HG02588 (cell line): ENCODE measurements at regions not wholly inside any gene's neighbourhood (a gene's known extent, or its start where the extent isn't known, plus 50 kb on each side); places are given as distances from the start of the nearest gene placed in this dataset.

Source experiments
- ATAC-seq: cut with Tn5 transposase; IDR thresholded peaks from one replicate; pipeline ENCODE4 v1.9.1; 2021; ENCODE audit warnings: mild to moderate bottlenecking, moderate library complexity; ENCODE audit not compliant: unreplicated experiment

DNA sequence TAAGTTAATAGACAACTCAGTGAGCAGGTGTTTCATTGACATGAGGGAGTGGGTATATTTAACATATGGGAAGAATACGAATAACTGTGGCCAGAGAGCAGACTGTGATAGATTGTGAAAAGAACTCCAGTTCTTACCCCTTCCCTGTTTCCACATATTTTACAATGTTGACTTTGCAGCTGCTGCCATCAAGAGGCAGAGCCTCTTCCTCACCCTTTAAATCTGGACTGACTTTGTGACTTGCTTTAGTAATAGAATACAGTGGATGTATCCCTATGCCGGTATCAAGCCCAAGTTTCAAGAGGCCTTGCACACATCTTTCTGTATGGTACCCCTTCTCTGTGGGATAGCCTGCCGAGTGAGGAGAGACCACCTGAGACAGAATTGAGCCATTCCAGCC lies 356.7 kb downstream of the ETNK1 start:
- no peak for ATAC-seq

GRCh38 chr12:22982635-22983034 lies 357.7 kb downstream of the ETNK1 start:
- no peak for ATAC-seq

GRCh38 chr12:22986997-22987396 lies 362.0 kb downstream of the ETNK1 start:
- ATAC-seq: no peak

DNA sequence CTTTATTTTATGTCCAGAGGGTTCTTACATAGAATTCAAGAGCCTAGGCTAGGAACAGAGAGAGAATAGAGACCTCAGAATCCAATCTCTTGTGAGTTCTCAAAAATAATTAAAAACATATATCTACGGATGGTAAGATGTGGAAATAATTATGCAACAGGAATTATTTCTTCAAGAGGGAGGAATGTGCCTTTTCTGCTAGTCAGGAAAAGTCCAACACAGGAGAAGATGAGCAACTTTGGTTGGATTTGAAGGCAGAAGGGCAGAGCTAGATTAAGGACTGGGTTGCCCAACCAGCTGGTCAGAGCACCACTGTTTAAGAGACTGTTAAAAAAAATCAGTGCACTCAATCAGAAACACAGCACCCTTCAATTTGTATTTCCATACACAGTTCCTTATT lies 365.5 kb downstream of the ETNK1 start:
- ATAC-seq: no peak

DNA sequence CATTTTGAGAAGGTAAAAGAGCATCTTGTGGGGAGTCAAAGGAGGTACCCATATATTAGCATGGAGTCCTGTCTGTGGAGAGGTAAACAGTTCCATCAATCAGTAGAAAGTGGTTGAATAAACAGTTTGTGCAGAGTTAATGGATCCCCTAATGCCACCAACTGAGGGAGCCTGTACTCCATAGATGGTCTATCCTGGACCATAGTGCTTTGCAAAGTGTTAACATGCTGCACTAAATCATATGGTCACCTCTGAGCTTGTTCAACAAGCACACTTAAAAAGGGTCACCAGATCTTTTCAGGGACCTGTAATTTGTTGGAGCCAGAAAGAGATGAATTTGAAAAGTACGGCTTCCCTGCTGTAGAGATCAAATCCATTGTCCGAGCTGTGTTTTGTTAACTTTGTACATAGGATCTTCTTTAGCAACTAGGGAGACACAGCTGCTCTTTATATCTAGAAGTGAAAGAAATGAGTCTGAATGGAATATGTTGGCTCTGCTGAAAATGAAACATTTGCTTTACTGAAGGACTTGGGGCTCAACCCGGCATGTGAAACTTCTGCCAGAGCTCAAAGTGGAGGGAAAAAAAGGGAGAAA lies 366.4 kb downstream of the ETNK1 start:
- ATAC-seq: no peak

GRCh38 chr12:22993609-22994315 lies 368.8 kb downstream of the ETNK1 start:
- ATAC-seq: no peak

DNA sequence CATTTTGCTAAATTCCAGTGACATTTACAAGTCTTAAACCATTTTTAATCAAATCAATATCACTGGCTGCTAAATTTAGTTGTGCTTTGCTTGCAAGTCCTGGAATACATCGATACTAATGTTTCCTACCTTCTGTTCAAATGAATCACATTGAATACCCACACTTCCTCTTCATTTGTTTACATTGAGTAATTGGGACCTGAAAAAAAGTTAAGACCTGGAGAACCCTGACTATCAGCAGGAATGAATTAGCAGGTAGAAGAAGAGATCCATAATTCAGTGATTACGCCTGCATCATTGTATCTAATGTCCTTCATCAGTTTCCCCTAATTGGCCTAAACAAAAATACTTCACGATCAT lies 369.3 kb downstream of the ETNK1 start:
- no peak for ATAC-seq

DNA sequence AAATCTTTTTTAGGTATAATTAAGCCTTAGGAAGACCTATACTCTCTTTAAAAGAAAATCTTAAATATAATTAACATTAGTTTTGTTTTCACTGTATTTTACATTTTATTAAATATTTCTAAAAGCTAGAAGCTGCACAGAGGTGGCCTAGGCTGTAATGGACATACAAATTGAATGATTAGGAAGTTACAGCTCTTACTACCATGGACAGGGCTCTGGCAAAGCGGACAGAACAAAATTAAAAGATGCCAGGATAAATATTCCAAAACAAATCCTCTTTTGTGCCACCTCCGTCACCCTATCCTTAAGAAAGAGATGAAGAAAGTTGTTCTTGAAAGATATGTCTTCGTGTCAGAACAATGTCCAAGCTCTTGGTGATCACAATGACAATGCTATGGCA lies 376.5 kb downstream of the ETNK1 start:
- ATAC-seq: no peak

DNA sequence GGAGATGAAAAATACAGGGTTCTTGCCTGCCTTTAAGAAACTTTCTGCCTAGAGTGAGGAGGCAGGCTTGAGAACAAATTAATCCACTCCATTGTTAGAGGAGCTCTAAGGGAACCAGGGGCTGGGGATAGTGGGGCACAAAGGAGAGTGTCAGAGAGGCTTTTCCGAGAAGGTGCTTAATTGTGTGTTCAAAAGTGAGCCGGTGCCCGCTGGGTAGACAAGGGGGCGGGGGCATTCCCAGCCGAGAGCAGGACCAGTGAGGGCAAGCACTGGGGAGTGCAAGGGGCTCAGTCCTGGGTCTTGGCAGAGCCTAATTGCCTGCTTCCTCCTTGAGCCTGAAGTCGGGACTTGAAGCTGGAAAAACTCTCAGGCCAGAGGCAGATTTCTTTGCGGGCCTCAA lies 377.4 kb downstream of the ETNK1 start:
- no peak for ATAC-seq

GRCh38 chr12:23004473-23005020 lies 379.6 kb downstream of the ETNK1 start:
- ATAC-seq: no peak

DNA sequence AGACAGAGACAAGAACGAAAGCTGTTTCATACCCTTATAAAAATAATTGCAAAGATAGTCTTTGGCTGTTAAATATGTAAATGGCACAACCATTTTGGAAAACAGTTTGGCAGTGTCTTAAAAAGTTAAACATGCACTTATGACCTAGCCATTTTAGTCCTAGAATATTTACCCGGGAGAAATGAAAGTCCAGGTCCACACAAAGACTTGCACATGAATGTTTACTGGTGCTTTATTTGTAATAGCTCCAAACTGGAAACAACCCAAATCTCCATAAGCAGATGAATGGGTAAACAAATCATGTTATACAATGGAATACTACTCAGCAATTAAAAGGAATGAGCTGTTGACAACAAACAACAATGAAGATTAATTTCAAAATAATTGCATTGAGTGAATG lies 380.4 kb downstream of the ETNK1 start:
- no peak for ATAC-seq

- no peak for ATAC-seq
Measured at GRCh38 chr12:23006413-23006812, 381.4 kb downstream of the ETNK1 start.

GRCh38 chr12:23008623-23009022 lies 383.7 kb downstream of the ETNK1 start:
- ATAC-seq: no peak

GRCh38 chr12:23014749-23015148 lies 389.8 kb downstream of the ETNK1 start:
- ATAC-seq: no peak

DNA sequence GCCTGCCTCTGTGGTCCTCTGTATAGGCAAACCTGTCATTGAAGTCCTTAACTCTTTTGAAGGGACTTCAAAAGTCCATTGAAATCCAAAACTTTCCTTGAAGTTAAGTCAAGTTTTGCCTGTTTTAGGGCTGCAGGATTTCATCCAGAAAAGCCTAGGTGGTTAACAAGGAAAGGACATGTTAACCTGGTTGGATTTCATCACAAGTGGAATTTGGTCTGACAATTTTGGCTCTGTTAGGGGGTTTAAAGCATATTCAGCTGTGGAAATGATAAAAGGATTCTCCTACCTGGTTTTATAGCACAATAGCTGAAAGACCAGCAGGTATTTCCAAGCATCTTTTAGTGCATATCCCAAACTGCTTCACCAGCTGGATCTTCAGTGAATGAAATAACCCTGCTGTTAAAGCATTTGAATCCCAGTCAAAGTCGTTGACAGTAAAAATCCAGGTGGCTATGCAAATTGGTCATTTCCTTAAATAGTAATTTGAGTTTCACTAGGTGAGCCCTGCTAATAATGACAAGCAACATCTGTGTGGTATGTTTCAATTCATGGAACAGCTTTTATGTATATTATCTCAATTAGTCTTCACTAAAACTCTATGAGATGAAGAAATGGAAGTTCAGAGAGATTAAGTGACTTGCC lies 400.5 kb downstream of the ETNK1 start:
- ATAC-seq: no peak

GRCh38 chr12:23028158-23028802 lies 403.3 kb downstream of the ETNK1 start:
- no peak for ATAC-seq

DNA sequence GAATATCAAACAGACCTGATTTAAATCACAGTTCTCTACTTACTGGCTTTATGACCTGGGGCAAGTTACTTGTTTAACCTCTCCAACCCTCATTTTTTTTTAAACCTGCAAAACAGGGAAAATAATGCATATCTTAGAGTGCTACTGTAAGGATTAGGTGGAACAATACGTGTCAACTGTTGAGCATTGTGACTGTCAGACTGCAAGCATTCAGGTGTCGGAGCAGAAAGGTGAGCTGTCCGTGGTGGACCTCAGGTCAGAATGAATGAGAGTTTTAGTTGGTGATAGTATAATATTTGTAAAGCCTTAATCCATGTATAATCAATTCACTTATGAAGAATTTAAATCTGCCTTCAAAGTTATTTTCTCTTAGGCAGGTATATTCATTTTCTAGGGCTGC lies 404.2 kb downstream of the ETNK1 start:
- no peak for ATAC-seq

- no peak for ATAC-seq
Measured at GRCh38 chr12:23039834-23040233, 414.9 kb downstream of the ETNK1 start.

GRCh38 chr12:23041774-23042173 lies 416.8 kb downstream of the ETNK1 start:
- ATAC-seq: no peak

DNA sequence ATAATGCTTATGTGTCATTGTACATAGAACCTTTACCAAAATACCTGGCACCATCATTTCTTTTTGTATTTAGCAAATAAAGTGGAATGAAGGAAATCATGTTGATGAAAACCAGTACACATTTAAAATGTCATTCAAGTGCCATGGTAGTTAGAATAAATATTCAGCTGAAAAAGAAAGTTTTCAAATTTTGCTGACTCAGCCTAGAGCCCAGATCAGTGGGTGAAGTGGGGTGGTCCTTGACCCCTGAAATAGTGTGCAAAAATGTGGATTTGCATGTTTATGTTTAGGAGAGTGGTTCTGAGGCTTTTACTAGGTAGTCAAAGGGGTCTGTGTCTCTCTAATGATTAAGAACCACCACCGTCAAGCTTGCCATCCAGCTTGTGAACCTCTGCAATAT lies 418.7 kb downstream of the ETNK1 start:
- no peak for ATAC-seq

DNA sequence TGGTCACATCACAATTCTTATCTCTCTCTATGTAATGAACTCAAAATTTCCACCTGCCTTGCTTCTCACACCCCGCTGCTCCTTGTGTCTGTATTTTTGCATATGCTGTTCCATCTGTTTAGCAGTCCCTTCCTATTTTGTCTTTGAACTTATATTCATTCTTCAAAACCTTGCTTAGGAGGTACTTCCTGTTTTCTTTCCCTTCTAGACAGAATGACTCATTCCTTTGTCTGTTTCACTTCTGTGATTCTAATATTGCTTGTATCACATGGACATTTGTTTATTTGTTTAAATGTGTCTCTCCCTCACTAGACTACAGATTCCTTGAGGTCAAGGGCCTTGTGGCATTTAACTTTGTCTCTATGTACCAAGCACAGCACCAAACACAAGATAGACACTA lies 424.2 kb downstream of the ETNK1 start:
- ATAC-seq: no peak

GRCh38 chr12:23055004-23055403 lies 430.0 kb downstream of the ETNK1 start:
- no peak for ATAC-seq
